ENCODE measurements at regions not wholly inside any gene's neighbourhood (a gene's known extent, or its start where the extent isn't known, plus 50 kb on each side); places are given as distances from the start of the nearest gene placed in this dataset.

GRCh38 chr17:79223953-79224352, 149.3 kb downstream of the ENGASE start:
- TF ChIP-seq EZH2 (IDR thresholded peaks at IDR 0.05; ENCODE audit: insufficient read depth, poor library complexity, severe bottlenecking) (no peak), EZH2phosphoT487 (IDR thresholded peaks at IDR 0.05; ENCODE audit: insufficient read depth, low read depth) (no peak)

All from GM23248 (cell line).